Progenitor cell of endocrine pancreas (in vitro differentiated cells): ENCODE measurements at regions not wholly inside any gene's neighbourhood (a gene's known extent, or its start where the extent isn't known, plus 50 kb on each side); places are given as distances from the start of the nearest gene placed in this dataset.

Source experiments
- DNase-seq: peaks from one replicate; pipeline ENCODE4 v3.0.0; 2021; ENCODE audit warnings: low spot score; ENCODE audit not compliant: unreplicated experiment
- H3K27ac Mint-ChIP-seq: 2 replicates; pipeline ENCODE4 v1.8.0; 2021; ENCODE audit warnings: mild to moderate bottlenecking, moderate library complexity, mixed read lengths
- H3K27me3 Mint-ChIP-seq: 2 replicates; pipeline ENCODE4 v1.8.0; 2021; ENCODE audit warnings: mixed read lengths
- H3K36me3 Mint-ChIP-seq: 2 replicates; pipeline ENCODE4 v1.8.0; 2022; ENCODE audit warnings: mixed read lengths; ENCODE audit not compliant: insufficient read depth
- H3K4me1 Mint-ChIP-seq: 2 replicates; pipeline ENCODE4 v1.8.0; 2021; ENCODE audit warnings: low read depth, mixed read lengths
- H3K4me3 Mint-ChIP-seq: 2 replicates; pipeline ENCODE4 v1.8.0; 2021; ENCODE audit warnings: low read depth, mild to moderate bottlenecking, moderate library complexity, mixed read lengths
- H3K9me3 Mint-ChIP-seq: 2 replicates; pipeline ENCODE4 v1.8.0; 2021; ENCODE audit warnings: low read depth, mixed read lengths
- CTCF ChIP-seq: fragments of 200-600 bp; sonication (generic); IDR thresholded peaks from one replicate; pipeline ENCODE4 v1.5.0; 2021; ENCODE audit warnings: antibody characterized with exemption, mild to moderate bottlenecking; ENCODE audit not compliant: unreplicated experiment

GRCh38 chr6:126640356-126640755 lies 300.4 kb downstream of the CENPW start:
- TF ChIP-seq CTCF = no peak
- H3K36me3 Mint-ChIP-seq = no peaks in the 10 kb centered on the region
- no peak for DNase-seq
- no peaks in the 10 kb centered on the region for H3K4me1 Mint-ChIP-seq
- H3K9me3 Mint-ChIP-seq = no peaks in the 10 kb centered on the region
- no peak overlapping the region for H3K27ac Mint-ChIP-seq
- no peaks in the 10 kb centered on the region for H3K27me3 Mint-ChIP-seq
- no peak overlapping the region for H3K4me3 Mint-ChIP-seq

- Mint-ChIP-seq H3K36me3 (no peaks in the 10 kb centered on the region), H3K4me1 (no peaks in the 10 kb centered on the region), H3K9me3 (no peaks in the 10 kb centered on the region), H3K27me3 (no peaks in the 10 kb centered on the region), H3K4me3 (no peak overlapping the region), H3K27ac (no peak overlapping the region)
- no peak for DNase-seq
- TF ChIP-seq CTCF = no peak
These were observed 301.0 kb downstream of the CENPW start for GRCh38 chr6:126640921-126641320.

- Mint-ChIP-seq H3K9me3 (no peaks in the 10 kb centered on the region), H3K27me3 (no peaks in the 10 kb centered on the region), H3K4me1 (no peaks in the 10 kb centered on the region), H3K27ac (no peak overlapping the region), H3K4me3 (no peak overlapping the region), H3K36me3 (no peaks in the 10 kb centered on the region)
- no peak for TF ChIP-seq CTCF
- no peak for DNase-seq
These were observed 301.7 kb downstream of the CENPW start for GRCh38 chr6:126641641-126642040.

- Mint-ChIP-seq H3K27me3 (no peaks in the 10 kb centered on the region), H3K4me3 (no peak overlapping the region), H3K4me1 (no peaks in the 10 kb centered on the region), H3K27ac (no peak overlapping the region), H3K9me3 (no peaks in the 10 kb centered on the region), H3K36me3 (no peaks in the 10 kb centered on the region)
- no peak for DNase-seq
- no peak for TF ChIP-seq CTCF
These were observed 303.4 kb downstream of the CENPW start for GRCh38 chr6:126643352-126643751.

- no peaks in the 10 kb centered on the region for H3K27me3 Mint-ChIP-seq
- no peak for TF ChIP-seq CTCF
- peaks cover 4% of the 10 kb centered on the region for H3K36me3 Mint-ChIP-seq
- peaks cover 18% of the 10 kb centered on the region for H3K9me3 Mint-ChIP-seq
- no peak overlapping the region for H3K4me3 Mint-ChIP-seq
- H3K27ac Mint-ChIP-seq = no peak overlapping the region
- no peak for DNase-seq
- no peaks in the 10 kb centered on the region for H3K4me1 Mint-ChIP-seq
These were observed 311.0 kb downstream of the CENPW start for GRCh38 chr6:126650931-126651330.
